ENCODE measurements at regions not wholly inside any gene's neighbourhood (a gene's known extent, or its start where the extent isn't known, plus 50 kb on each side); places are given as distances from the start of the nearest gene placed in this dataset.
"Not testable (repeated sequence)": the region's sequence is repeated elsewhere in the genome, so short reads cannot be mapped to it uniquely, and the experiment has no call there.

DNA sequence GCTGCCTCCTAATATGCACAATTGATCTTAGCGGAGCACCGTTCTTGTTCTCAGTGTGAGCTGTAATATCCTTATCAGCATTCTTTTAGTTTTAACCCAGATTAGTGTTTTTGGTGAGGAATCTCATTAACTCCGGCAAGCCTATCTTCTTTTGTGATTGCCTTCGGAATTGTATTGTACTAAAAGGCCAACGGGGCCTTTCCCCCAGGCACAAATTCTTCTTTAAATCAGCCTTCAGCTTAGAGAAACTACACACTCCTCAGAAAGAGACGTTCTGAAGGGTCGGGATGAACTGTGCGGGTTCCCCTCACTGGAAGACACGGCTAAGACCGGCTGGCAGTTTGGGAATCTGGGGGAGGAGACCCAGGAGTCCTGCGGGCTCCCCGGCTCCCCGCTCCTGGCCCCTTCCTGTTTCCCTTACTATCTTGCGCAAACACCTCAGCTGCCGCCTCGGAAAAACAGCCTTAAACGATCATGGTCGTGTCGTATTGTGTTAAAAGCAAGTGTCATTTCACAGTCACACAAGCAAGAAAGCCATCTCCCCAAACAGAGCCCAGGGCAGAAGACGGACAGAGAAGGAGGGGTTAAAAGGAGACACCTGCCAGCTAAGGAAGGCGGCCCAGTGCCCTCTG is 353.1 kb upstream of the IRX2 start:
- DNase-seq (ENCODE audit: low read depth in 2 of 2) = no peak

- no peak for DNase-seq (ENCODE audit: low read depth in 2 of 2)
Measured at GRCh38 chr5:3103262-3103811, 351.9 kb upstream of the IRX2 start.

DNA sequence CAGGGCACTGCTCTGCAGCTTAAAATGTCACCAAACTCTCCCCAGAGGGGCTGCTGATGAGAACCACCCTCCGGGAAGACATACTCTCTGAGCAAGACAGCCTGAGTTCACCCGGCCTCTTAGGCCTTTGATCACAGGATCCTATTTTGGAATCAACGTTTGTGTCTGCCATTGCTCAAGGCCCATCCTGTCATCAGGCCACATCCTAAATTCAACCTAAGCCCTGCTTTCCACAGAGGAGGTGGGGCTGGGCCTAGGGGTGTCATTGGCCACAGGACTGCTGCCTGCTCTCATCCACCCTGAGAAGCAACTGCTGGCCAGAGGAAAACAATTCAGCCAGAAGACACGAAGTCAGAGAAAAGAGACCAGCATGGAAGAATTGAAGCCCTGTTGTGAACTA is 351.1 kb upstream of the IRX2 start:
- no peak for DNase-seq (ENCODE audit: low read depth in 2 of 2)

GRCh38 chr5:3101561-3101960 is 350.1 kb upstream of the IRX2 start:
- DNase-seq (ENCODE audit: low read depth in 2 of 2) = no peak

GRCh38 chr5:3100921-3101551 is 349.6 kb upstream of the IRX2 start:
- no peak for DNase-seq (ENCODE audit: low read depth in 2 of 2)

GRCh38 chr5:3099954-3100353 is 348.5 kb upstream of the IRX2 start:
- DNase-seq (ENCODE audit: low read depth in 2 of 2) = no peak

GRCh38 chr5:3099526-3099925 is 348.0 kb upstream of the IRX2 start:
- no peak for DNase-seq (ENCODE audit: low read depth in 2 of 2)

DNA sequence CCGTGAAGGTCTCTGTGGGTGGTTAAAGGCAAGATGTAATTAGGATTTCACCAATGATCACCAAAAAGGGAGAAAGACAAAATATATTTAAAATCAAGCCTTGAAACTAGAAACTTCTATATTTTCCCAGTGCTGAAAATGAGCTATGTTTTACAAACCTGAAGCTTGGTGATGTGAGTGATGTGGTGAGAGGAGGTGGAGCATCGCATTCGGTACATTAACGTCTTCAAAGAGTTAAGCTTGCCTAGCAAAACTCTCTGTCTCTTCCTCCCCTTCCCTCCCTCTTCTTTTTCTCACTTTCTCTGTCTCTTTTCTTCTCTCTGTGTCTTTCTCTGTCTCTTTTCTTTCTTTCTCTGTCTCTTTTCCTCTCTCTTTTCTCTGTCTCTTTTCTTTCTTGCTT is 347.3 kb upstream of the IRX2 start:
- no peak for DNase-seq (ENCODE audit: low read depth in 2 of 2)

GRCh38 chr5:3092664-3093063 is 341.2 kb upstream of the IRX2 start:
- DNase-seq (ENCODE audit: low read depth in 2 of 2) = no peak

DNA sequence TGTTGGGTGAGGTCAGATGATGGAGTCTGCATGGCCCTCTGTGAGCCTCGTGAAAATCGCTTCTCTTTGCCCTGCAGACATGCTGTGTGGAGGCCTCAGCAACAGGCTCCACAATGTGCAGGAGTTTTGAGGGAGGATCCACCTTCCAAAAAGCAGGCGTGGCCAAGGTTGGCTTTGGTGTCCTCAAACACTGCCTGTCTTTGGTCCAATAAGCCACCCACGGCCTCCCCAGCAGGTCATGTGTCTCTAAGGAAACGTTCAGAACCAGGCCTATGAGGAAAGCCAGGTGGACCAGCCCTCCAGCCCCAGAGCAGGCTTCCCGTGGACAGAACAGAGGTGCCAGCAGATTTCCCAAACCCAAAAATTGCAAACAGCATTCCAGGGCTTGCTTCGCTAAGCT is 340.7 kb upstream of the IRX2 start:
- DNase-seq (ENCODE audit: low read depth in 2 of 2) = no peak

- DNase-seq (ENCODE audit: low read depth in 2 of 2) = no peak
Measured at GRCh38 chr5:3091040-3091774, 339.7 kb upstream of the IRX2 start.

GRCh38 chr5:3090305-3090704 is 338.8 kb upstream of the IRX2 start:
- DNase-seq (ENCODE audit: low read depth in 2 of 2) = not testable (repeated sequence)

- DNase-seq (ENCODE audit: low read depth in 2 of 2) = no peak
Measured at GRCh38 chr5:3080366-3080765, 328.9 kb upstream of the IRX2 start.

DNA sequence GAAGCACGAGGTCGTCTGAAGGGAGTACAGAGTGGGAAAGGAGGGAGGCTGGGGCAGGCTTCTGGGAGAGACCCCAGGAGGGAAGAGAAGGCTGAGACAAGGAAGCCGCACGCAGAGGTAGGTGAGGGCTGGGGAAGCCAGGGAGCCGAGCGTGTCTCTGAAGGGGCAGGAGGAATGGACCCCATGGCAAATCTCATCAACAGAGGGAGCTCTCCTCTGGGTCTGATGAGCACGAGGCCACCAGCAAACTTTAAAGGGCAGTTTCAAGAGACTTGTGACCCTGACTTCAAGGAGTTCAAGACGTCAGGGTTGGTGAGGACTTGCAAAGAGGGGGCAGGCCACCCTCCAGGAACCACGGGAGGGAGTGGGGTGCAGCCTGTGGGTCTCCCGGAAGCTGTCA is 326.2 kb upstream of the IRX2 start:
- no peak for DNase-seq (ENCODE audit: low read depth in 2 of 2)

GRCh38 chr5:3075309-3075708 is 323.8 kb upstream of the IRX2 start:
- no peak for DNase-seq (ENCODE audit: low read depth in 2 of 2)

DNA sequence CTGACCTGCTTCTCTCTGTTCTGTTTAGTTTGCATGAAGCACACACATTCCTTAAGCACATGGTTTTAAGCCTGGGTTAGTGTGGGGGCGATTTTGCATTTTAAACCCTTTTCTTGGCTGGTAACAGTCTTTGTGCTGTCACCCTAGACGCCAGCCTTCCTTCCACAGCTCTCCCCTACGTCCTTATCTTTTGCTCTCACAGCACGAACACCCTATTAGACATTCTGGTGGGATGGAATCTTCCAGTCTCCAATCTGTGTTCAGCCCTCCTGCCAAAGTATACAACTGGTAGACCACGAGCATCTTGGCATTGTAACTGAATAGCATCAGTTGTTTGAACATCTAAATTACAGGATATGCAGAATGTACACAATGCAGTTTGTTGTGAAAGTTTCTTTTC is 316.9 kb upstream of the IRX2 start:
- DNase-seq (ENCODE audit: low read depth in 2 of 2) = no peak

DNA sequence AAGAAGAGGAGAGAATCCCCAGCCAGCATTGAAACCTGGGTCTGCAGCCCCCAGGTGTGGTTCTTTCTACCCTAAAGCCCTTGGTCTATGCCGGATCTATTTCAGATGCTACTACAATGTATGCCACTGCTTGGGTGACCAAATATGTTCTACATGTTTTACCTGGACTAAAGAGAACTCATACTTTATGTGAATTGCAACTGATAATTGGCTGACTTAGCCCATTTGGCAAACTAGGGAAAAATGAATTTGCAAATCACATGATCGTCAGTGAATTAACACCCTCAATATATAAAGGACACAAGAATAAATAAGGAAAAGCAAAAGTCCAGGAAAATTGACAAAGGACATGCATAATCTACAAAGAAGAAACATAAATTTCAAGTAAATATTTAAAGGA is 308.8 kb upstream of the IRX2 start:
- DNase-seq (ENCODE audit: low read depth in 2 of 2) = no peak

- no peak for DNase-seq (ENCODE audit: low read depth in 2 of 2)
Measured at GRCh38 chr5:3059488-3059887, 308.0 kb upstream of the IRX2 start.

GRCh38 chr5:3058942-3059341 is 307.5 kb upstream of the IRX2 start:
- DNase-seq (ENCODE audit: low read depth in 2 of 2) = no peak

- DNase-seq (ENCODE audit: low read depth in 2 of 2) = no peak
Measured at GRCh38 chr5:3056866-3057265, 305.4 kb upstream of the IRX2 start.

- no peak for DNase-seq (ENCODE audit: low read depth in 2 of 2)
Measured at GRCh38 chr5:3051400-3051799, 299.9 kb upstream of the IRX2 start.

- no peak for DNase-seq (ENCODE audit: low read depth in 2 of 2)
Measured at GRCh38 chr5:3050863-3051262, 299.4 kb upstream of the IRX2 start.

- DNase-seq (ENCODE audit: low read depth in 2 of 2) = no peak
Measured at GRCh38 chr5:3049261-3049660, 297.8 kb upstream of the IRX2 start.

Data from stimulated activated CD8-positive, alpha-beta memory T cell treated with anti-CD3 and anti-CD28 coated beads, Interleukin-15, amount 100 ng/mL, for 48 hours (primary cell).